Trophoblast cell (in vitro differentiated cells and primary cell): ENCODE measurements at regions not wholly inside any gene's neighbourhood (a gene's known extent, or its start where the extent isn't known, plus 50 kb on each side); places are given as distances from the start of the nearest gene placed in this dataset.

Experiments
- DNase-seq, 2 donors: peaks; one replicate each; pipeline ENCODE4 v3.0.0-alpha.2; 2016
- H2AFZ ChIP-seq: 2 replicates; pipeline ENCODE4 v1.6.1; 2013; ENCODE audit warnings: low read length, moderate library complexity, mild to moderate bottlenecking; ENCODE audit not compliant: insufficient read depth, poor library complexity
- H2AK5ac ChIP-seq: 2 replicates; pipeline ENCODE4 v1.6.1; 2013; ENCODE audit warnings: mild to moderate bottlenecking, low read length
- H2BK120ac ChIP-seq: 2 replicates; pipeline ENCODE4 v1.6.1; 2013; ENCODE audit warnings: low read length, mild to moderate bottlenecking, moderate library complexity; ENCODE audit not compliant: insufficient read depth, poor library complexity
- H2BK12ac ChIP-seq: 2 replicates; pipeline ENCODE4 v1.6.1; 2013; ENCODE audit warnings: mild to moderate bottlenecking, low read length, moderate library complexity
- H2BK5ac ChIP-seq: 2 replicates; pipeline ENCODE4 v1.6.1; 2013; ENCODE audit warnings: low read length, low read depth, moderate library complexity, mild to moderate bottlenecking; ENCODE audit not compliant: poor library complexity
- H3K14ac ChIP-seq: 2 replicates; pipeline ENCODE4 v1.6.1; 2013; ENCODE audit warnings: mild to moderate bottlenecking, low read length
- H3K18ac ChIP-seq: 2 replicates; pipeline ENCODE4 v1.6.1; 2013; ENCODE audit warnings: mild to moderate bottlenecking, low read length
- H3K23ac ChIP-seq: 2 replicates; pipeline ENCODE4 v1.6.1; 2013; ENCODE audit warnings: low read length
- H3K27ac ChIP-seq: 2 replicates; pipeline ENCODE4 v1.5.1; 2013; ENCODE audit warnings: low read depth, mild to moderate bottlenecking, inconsistent platforms, low read length, moderate library complexity
- H3K27me3 ChIP-seq: 2 replicates; pipeline ENCODE4 v1.6.1; 2013; ENCODE audit warnings: inconsistent platforms, mild to moderate bottlenecking, low read length, moderate library complexity; ENCODE audit not compliant: insufficient read depth
- H3K36me3 ChIP-seq, 2 experiments: 1 replicate in 1 of 2; 2 replicates in 1 of 2; pipeline ENCODE4 v1.6.1; 2013; ENCODE audit warnings: low read length in 2 of 2, mild to moderate bottlenecking in 2 of 2, moderate library complexity in 1 of 2; ENCODE audit not compliant: insufficient read depth in 2 of 2, control insufficient read depth in 1 of 2
- H3K4ac ChIP-seq: 2 replicates; pipeline ENCODE4 v1.6.1; 2013; ENCODE audit warnings: low read depth, mild to moderate bottlenecking, low read length, moderate library complexity
- H3K4me1 ChIP-seq, 2 experiments: 1 replicate in 1 of 2; 2 replicates in 1 of 2; pipeline ENCODE4 v1.6.1; 2013; ENCODE audit warnings: low read length in 2 of 2, mild to moderate bottlenecking in 2 of 2, moderate library complexity in 1 of 2; ENCODE audit not compliant: insufficient read depth in 2 of 2, control insufficient read depth in 1 of 2
- H3K4me2 ChIP-seq: 2 replicates; pipeline ENCODE4 v1.6.1; 2013; ENCODE audit warnings: inconsistent platforms, mild to moderate bottlenecking, low read length, moderate library complexity
- H3K4me3 ChIP-seq: 2 replicates; pipeline ENCODE4 v1.5.1; 2013; ENCODE audit warnings: mild to moderate bottlenecking, low read depth, low read length, inconsistent platforms
- H3K79me1 ChIP-seq: one replicate; pipeline ENCODE4 v1.6.1; 2013; ENCODE audit warnings: low read length
- H3K79me2 ChIP-seq: 2 replicates; pipeline ENCODE4 v1.6.1; 2013; ENCODE audit warnings: low read length, mild to moderate bottlenecking; ENCODE audit not compliant: control insufficient read depth, insufficient read depth, poor library complexity
- H3K9ac ChIP-seq: 2 replicates; pipeline ENCODE4 v1.6.1; 2013; ENCODE audit warnings: mild to moderate bottlenecking, low read length
- H3K9me3 ChIP-seq: 2 replicates; pipeline ENCODE4 v1.6.1; 2013; ENCODE audit warnings: low read depth, mild to moderate bottlenecking, control low read depth, inconsistent platforms, low read length; ENCODE audit not compliant: insufficient read depth
- H4K12ac ChIP-seq: 2 replicates; pipeline ENCODE4 v1.6.1; 2013; ENCODE audit warnings: low read depth, mild to moderate bottlenecking, low read length, moderate library complexity
- H4K8ac ChIP-seq: 2 replicates; pipeline ENCODE4 v1.6.1; 2013; ENCODE audit warnings: low read depth, mild to moderate bottlenecking, low read length, moderate library complexity
- H4K91ac ChIP-seq: one replicate; pipeline ENCODE4 v1.6.1; 2013; ENCODE audit warnings: low read depth, mild to moderate bottlenecking, low read length, moderate library complexity
- WGBS: extraction: QIAGEN DNeasy Blood & Tissue Kit; methylation state at CpG from one replicate; pipeline ENCODE4 v1.1.7; 2013; ENCODE audit warnings: missing lambda C conversion rate; ENCODE audit not compliant: insufficient read length, insufficient coverage; ENCODE audit errors: extremely low coverage; 5-methylcytosine and 5-hydroxymethylcytosine counted together

DNA sequence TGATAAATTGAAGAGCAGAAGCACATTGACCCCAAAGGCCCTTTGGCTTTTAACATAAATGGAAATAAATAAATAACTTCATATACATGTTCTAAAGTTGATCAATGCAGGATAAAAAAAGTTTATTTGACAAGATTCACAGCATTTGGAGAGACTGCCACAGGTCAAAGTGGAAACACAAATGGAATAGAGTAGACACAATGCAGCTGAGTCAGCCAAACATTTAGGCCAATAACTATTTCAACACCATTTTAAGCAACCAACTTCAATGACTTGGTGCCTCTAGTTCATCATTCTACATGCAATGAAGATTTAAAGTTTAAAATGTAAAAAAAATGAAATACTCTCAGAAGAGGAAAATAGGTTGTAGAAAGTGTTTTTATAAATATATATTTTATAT is 365.2 kb downstream of the FAT4 start:
- H3K4me1 ChIP-seq: no peaks in the 10 kb centered on the region
- H3K9me3 ChIP-seq: peaks cover 4% of the 10 kb centered on the region
- no peak overlapping the region for H2BK120ac ChIP-seq
- no peak overlapping the region for H3K23ac ChIP-seq
- H3K9ac ChIP-seq: no peak overlapping the region
- H3K27me3 ChIP-seq: no peaks in the 10 kb centered on the region
- no peak overlapping the region for H3K14ac ChIP-seq
- H3K18ac ChIP-seq: no peak overlapping the region
- H3K27ac ChIP-seq: no peak overlapping the region
- H3K36me3 ChIP-seq: no peaks in the 10 kb centered on the region
- no peak for DNase-seq
- no peak overlapping the region for H2BK12ac ChIP-seq
- H3K79me2 ChIP-seq: no peaks in the 10 kb centered on the region
- no peak overlapping the region for H4K8ac ChIP-seq
- no peak overlapping the region for H4K91ac ChIP-seq
- no peak overlapping the region for H2AK5ac ChIP-seq
- H4K12ac ChIP-seq: no peak overlapping the region
- no peak overlapping the region for H3K4me2 ChIP-seq
- H3K4ac ChIP-seq: no peak overlapping the region
- no peaks in the 10 kb centered on the region for H3K79me1 ChIP-seq
- no peak overlapping the region for H2AFZ ChIP-seq
- H3K4me3 ChIP-seq: no peak overlapping the region
- H2BK5ac ChIP-seq: no peak overlapping the region

GRCh38 chr4:125681240-125681639 is 366.5 kb downstream of the FAT4 start:
- no peak overlapping the region for H3K4me3 ChIP-seq
- no CpG with 5 or more reads among the region's 1 CpG for WGBS
- H2AK5ac ChIP-seq: no peak overlapping the region
- H3K14ac ChIP-seq: no peak overlapping the region
- no peak overlapping the region for H2BK5ac ChIP-seq
- no peak overlapping the region for H2AFZ ChIP-seq
- no peak overlapping the region for H2BK120ac ChIP-seq
- DNase-seq: peak in 1 of 2 donors; percentile 3
- H3K27ac ChIP-seq: no peak overlapping the region
- H4K91ac ChIP-seq: no peak overlapping the region
- no peak overlapping the region for H3K18ac ChIP-seq
- H2BK12ac ChIP-seq: no peak overlapping the region
- H3K79me2 ChIP-seq: no peaks in the 10 kb centered on the region
- no peak overlapping the region for H3K9ac ChIP-seq
- H3K36me3 ChIP-seq: no peaks in the 10 kb centered on the region
- H4K8ac ChIP-seq: no peak overlapping the region
- H3K4me1 ChIP-seq: no peaks in the 10 kb centered on the region
- H3K27me3 ChIP-seq: no peaks in the 10 kb centered on the region
- no peak overlapping the region for H3K4ac ChIP-seq
- no peak overlapping the region for H4K12ac ChIP-seq
- H3K9me3 ChIP-seq: peaks cover 4% of the 10 kb centered on the region
- no peak overlapping the region for H3K4me2 ChIP-seq
- no peak overlapping the region for H3K23ac ChIP-seq
- H3K79me1 ChIP-seq: no peaks in the 10 kb centered on the region

DNA sequence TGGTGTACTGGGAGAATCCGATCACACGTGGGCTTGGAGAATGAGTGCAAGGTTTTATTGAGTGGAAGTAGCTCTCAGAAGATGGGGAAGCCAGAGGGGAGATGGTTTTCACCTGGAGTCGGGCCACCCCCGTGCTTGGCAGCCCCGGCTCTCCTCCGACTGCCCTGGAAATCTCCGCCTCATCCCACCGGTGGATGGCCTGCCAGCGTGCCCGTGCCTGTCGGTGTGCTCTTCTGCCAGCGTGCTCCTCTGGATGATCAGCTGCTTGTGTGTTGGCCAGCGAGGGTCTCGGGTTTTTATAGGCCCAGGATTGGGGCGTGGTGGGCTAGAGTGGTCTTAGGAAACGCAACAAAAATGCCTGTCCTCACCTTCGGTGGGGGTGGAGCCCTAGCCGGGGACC is 368.0 kb downstream of the FAT4 start:
- Histone ChIP-seq H3K4me3 (no peak overlapping the region), H3K36me3 (no peaks in the 10 kb centered on the region), H3K4me1 (no peaks in the 10 kb centered on the region), H3K9ac (no peak overlapping the region), H2AFZ (no peak overlapping the region), H3K27me3 (no peaks in the 10 kb centered on the region), H3K79me2 (no peaks in the 10 kb centered on the region), H4K12ac (no peak overlapping the region), H3K23ac (no peak overlapping the region), H3K79me1 (no peaks in the 10 kb centered on the region), H4K91ac (no peak overlapping the region), H2BK12ac (no peak overlapping the region), H3K27ac (no peak overlapping the region), H3K4ac (no peak overlapping the region), H3K14ac (no peak overlapping the region), H2AK5ac (no peak overlapping the region), H2BK120ac (no peak overlapping the region), H3K9me3 (peaks cover 2% of the 10 kb centered on the region), H3K4me2 (no peak overlapping the region), H3K18ac (no peak overlapping the region), H2BK5ac (no peak overlapping the region), H4K8ac (no peak overlapping the region)
- no CpG with 5 or more reads among the region's 18 CpGs for WGBS
- no peak for DNase-seq

DNA sequence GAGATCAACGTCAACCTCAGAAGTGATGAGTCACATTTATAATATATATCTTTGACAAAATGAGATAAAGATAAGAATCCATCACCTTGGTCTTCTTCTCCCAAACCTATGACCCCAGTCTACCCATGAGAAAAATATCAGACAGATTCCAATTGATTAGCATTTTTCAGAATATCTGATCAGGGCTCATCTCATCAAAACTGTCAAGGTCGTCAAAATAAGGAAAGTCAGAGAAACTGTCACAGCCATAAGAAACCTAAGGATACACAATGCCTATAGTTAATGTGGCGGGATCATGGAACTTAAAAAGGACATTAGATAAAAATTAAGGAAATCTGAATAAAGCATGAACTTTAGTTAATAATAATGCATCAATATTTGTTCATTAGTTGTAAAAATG is 374.1 kb downstream of the FAT4 start:
- H3K18ac ChIP-seq: no peak overlapping the region
- no peak overlapping the region for H4K8ac ChIP-seq
- WGBS: no CpG with 5 or more reads among the region's 3 CpGs
- no peaks in the 10 kb centered on the region for H3K36me3 ChIP-seq
- no peak overlapping the region for H3K23ac ChIP-seq
- DNase-seq: no peak
- no peak overlapping the region for H3K14ac ChIP-seq
- H3K4me3 ChIP-seq: no peak overlapping the region
- H2BK12ac ChIP-seq: no peak overlapping the region
- H3K27ac ChIP-seq: no peak overlapping the region
- no peak overlapping the region for H2AK5ac ChIP-seq
- H2AFZ ChIP-seq: no peak overlapping the region
- H3K79me1 ChIP-seq: no peaks in the 10 kb centered on the region
- H3K9ac ChIP-seq: no peak overlapping the region
- H3K4me2 ChIP-seq: no peak overlapping the region
- no peaks in the 10 kb centered on the region for H3K79me2 ChIP-seq
- no peaks in the 10 kb centered on the region for H3K4me1 ChIP-seq
- no peak overlapping the region for H2BK120ac ChIP-seq
- H2BK5ac ChIP-seq: no peak overlapping the region
- no peak overlapping the region for H4K12ac ChIP-seq
- H3K9me3 ChIP-seq: no peaks in the 10 kb centered on the region
- H3K27me3 ChIP-seq: no peaks in the 10 kb centered on the region
- no peak overlapping the region for H3K4ac ChIP-seq
- H4K91ac ChIP-seq: no peak overlapping the region

- no peaks in the 10 kb centered on the region for H3K27me3 ChIP-seq
- H2BK5ac ChIP-seq: no peak overlapping the region
- no peak overlapping the region for H3K18ac ChIP-seq
- H4K91ac ChIP-seq: no peak overlapping the region
- H2BK120ac ChIP-seq: no peak overlapping the region
- no peaks in the 10 kb centered on the region for H3K9me3 ChIP-seq
- H3K4me3 ChIP-seq: no peak overlapping the region
- no peak overlapping the region for H3K4ac ChIP-seq
- H3K4me2 ChIP-seq: no peak overlapping the region
- no peak overlapping the region for H2AFZ ChIP-seq
- H2AK5ac ChIP-seq: no peak overlapping the region
- H3K4me1 ChIP-seq: no peaks in the 10 kb centered on the region
- no peak overlapping the region for H2BK12ac ChIP-seq
- no peak overlapping the region for H3K27ac ChIP-seq
- no peak overlapping the region for H3K9ac ChIP-seq
- no peaks in the 10 kb centered on the region for H3K79me2 ChIP-seq
- no peak for DNase-seq
- no peak overlapping the region for H4K12ac ChIP-seq
- no peak overlapping the region for H3K23ac ChIP-seq
- H4K8ac ChIP-seq: no peak overlapping the region
- H3K14ac ChIP-seq: no peak overlapping the region
- no peaks in the 10 kb centered on the region for H3K79me1 ChIP-seq
- no peaks in the 10 kb centered on the region for H3K36me3 ChIP-seq
Measured at GRCh38 chr4:125689805-125690204, 375.1 kb downstream of the FAT4 start.
